AG20443 (cell line): ENCODE measurements at regions not wholly inside any gene's neighbourhood (a gene's known extent, or its start where the extent isn't known, plus 50 kb on each side); places are given as distances from the start of the nearest gene placed in this dataset.
"Not testable (repeated sequence)": the region's sequence is repeated elsewhere in the genome, so short reads cannot be mapped to it uniquely, and the experiment has no call there.

Source experiments
- DNase-seq: peaks from one replicate; pipeline ENCODE4 v3.0.0; 2012; ENCODE audit warnings: low spot score, mixed read lengths

GRCh38 chr4:175280153-175280552 is 362.0 kb downstream of the ADAM29 start:
- DNase-seq, result no peak

GRCh38 chr4:175281894-175282293 is 363.7 kb downstream of the ADAM29 start:
- DNase-seq, result no peak

- DNase-seq, result no peak
Observed at GRCh38 chr4:175282407-175282806, 364.2 kb downstream of the ADAM29 start.

- DNase-seq, result peak; percentile 6
Observed at GRCh38 chr4:175290401-175290800, 372.2 kb downstream of the ADAM29 start.

- no peak for DNase-seq
Observed at GRCh38 chr4:175297965-175298565, 379.9 kb downstream of the ADAM29 start.

- DNase-seq, result no peak
Observed at GRCh38 chr4:175306436-175306835, 388.3 kb downstream of the ADAM29 start.

- DNase-seq, result no peak
Observed at GRCh38 chr4:175307326-175307725, 389.2 kb downstream of the ADAM29 start.

GRCh38 chr4:175308236-175308635 is 390.1 kb downstream of the ADAM29 start:
- peak; percentile 21 for DNase-seq

- no peak for DNase-seq
Observed at GRCh38 chr4:175309041-175309440, 390.9 kb downstream of the ADAM29 start.

- DNase-seq, result no peak
Observed at GRCh38 chr4:175325230-175325629, 407.1 kb downstream of the ADAM29 start.

- no peak for DNase-seq
Observed at GRCh38 chr4:175326796-175327195, 408.6 kb downstream of the ADAM29 start.

- DNase-seq, result peak; percentile 38
Observed at GRCh38 chr4:175330236-175330635, 412.1 kb downstream of the ADAM29 start.

GRCh38 chr4:175330652-175331051 is 412.5 kb downstream of the ADAM29 start:
- DNase-seq, result no peak

GRCh38 chr4:175335331-175335730 is 417.2 kb downstream of the ADAM29 start:
- DNase-seq, result no peak

GRCh38 chr4:175336570-175336969 is 418.4 kb downstream of the ADAM29 start:
- DNase-seq, result not testable (repeated sequence)

- peak; percentile 35 for DNase-seq
Observed at GRCh38 chr4:175339100-175339707, 421.0 kb downstream of the ADAM29 start.

- DNase-seq, result no peak
Observed at GRCh38 chr4:175341203-175341755, 423.1 kb downstream of the ADAM29 start.

- DNase-seq, result no peak
Observed at GRCh38 chr4:175346376-175346775, 428.2 kb downstream of the ADAM29 start.

- DNase-seq, result no peak
Observed at GRCh38 chr4:175350246-175350645, 432.1 kb downstream of the ADAM29 start.

- DNase-seq, result no peak
Observed at GRCh38 chr4:175351473-175351872, 433.3 kb downstream of the ADAM29 start.

GRCh38 chr4:175369087-175369486 is 443.0 kb downstream of the GPM6A start:
- peak; percentile 71 for DNase-seq

- DNase-seq, result no peak
Observed at GRCh38 chr4:175371091-175371490, 441.0 kb downstream of the GPM6A start.

- no peak for DNase-seq
Observed at GRCh38 chr4:175373031-175373430, 439.0 kb downstream of the GPM6A start.

- no peak for DNase-seq
Observed at GRCh38 chr4:175374459-175374858, 437.6 kb downstream of the GPM6A start.
